T-helper 2 cell treated with Interferon-gamma antibody and Interleukin-4, amounts not matched to agents 100 ng/mL and 5 ng/mL, for 36 hours (primary cell): ENCODE measurements at regions not wholly inside any gene's neighbourhood (a gene's known extent, or its start where the extent isn't known, plus 50 kb on each side); places are given as distances from the start of the nearest gene placed in this dataset.

Source experiments
- intact Hi-C: fragments of 100-400 bp; cut with micrococcal nuclease; formaldehyde crosslinking; loops from one replicate; pipeline ENCODE4 v1.15.1; 2023

DNA sequence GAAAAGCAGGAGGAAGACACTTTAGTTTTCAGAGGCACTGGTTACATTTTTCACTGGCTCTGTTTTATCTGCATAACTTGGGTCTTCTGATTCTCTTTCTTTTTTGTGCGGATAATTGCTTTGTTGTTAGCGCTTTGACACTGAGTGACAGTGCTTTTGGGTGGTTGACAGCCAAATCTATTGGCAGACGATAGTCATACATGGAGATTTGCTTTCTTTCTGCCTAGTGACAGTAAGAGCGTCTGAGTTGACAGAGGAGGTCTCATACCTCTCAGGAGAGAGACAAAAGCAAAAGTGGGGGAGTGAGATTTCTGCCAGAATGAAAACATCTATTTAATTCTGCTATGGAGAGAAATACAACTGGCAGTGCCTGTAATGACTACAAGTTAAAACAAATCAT, 2278.0 kb upstream of the WWC1 start:
- intact Hi-C loops = no loop called here

DNA sequence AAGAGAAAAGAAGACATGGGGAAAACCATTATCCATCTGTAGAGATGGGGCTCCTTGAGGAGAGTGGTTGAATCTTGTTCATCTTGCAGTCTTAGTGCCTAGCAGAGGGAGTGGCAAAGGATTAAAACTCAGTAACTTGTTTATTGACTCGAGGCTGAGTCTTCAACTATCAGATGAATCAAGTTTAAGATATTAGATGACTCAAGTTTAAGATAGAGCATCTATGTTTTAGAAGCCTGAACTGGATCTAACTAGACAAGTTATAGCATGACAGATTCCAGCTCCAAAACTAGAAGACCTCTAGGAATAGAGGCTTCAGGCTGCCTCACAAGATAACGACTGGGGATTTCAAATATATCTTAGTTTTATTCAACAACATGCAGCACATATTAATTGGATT, 2277.2 kb upstream of the WWC1 start:
- intact Hi-C loops = no loop called here

- intact Hi-C loops = no loop called here
Measured at GRCh38 chr5:166018716-166019115, 2272.7 kb upstream of the WWC1 start.

GRCh38 chr5:166022065-166022464, 2269.4 kb upstream of the WWC1 start:
- intact Hi-C loops = no loop called here

- intact Hi-C loops = no loop called here
Measured at GRCh38 chr5:166024970-166025369, 2266.5 kb upstream of the WWC1 start.

DNA sequence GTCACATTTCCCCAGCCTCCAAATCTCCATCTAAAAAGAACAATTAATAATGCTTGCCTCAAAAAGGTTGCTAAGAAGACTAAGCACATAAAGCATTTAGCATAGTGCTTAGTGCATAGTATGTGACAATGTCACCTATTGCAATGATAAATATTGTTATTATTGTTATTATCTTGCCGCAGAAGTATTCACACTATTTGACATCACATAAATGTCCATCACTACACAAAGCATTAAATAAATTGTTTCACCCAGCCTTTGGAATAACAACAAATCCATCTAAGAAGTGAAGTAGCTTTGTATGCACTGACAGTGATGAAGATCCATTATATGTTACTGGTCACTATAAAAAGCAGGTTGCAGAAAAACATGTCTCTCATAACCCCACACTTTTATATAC, 2263.9 kb upstream of the WWC1 start:
- intact Hi-C loops = no loop called here

DNA sequence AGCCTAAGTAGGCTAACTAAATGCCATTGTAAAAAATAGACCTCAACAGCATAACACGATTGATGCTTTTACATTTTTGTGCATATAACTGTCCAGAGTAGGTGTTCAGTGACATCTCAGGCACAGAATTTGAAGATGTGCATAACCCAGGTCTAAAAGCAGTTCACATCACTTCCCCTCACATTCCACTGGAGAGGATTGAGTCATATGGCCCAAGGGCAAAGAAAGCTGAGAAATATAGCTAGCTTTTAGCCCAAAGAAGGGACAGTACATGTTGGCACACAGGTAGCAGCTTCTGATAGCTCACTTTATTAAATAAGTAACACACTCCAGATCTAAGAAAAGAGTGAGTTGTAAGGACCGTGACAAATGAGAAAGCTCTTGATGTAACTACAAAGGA, 2259.5 kb upstream of the WWC1 start:
- intact Hi-C loops = no loop called here

DNA sequence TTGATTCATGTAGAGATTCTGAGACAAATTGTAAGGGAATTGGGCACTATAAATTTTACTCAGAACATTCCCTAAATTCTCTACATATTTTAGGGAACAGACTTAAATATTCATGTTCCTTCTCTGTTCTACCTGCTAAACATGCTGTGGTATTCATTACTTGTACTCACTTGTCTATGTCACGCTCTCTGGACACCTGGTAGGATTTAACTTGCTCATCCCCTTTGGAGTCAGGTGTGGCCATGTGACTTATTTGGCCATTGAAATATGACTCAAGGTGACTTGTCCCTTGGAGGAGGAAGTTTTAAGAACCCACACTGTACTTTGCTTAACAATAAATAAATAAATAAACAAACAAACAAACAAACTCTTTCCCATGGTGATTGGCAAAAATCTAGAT, 2258.8 kb upstream of the WWC1 start:
- intact Hi-C loops = no loop called here

- intact Hi-C loops = no loop called here
Measured at GRCh38 chr5:166045961-166046360, 2245.5 kb upstream of the WWC1 start.

- intact Hi-C loops = no loop called here
Measured at GRCh38 chr5:166046956-166047355, 2244.5 kb upstream of the WWC1 start.

GRCh38 chr5:166050531-166050930, 2240.9 kb upstream of the WWC1 start:
- intact Hi-C loops = no loop called here

DNA sequence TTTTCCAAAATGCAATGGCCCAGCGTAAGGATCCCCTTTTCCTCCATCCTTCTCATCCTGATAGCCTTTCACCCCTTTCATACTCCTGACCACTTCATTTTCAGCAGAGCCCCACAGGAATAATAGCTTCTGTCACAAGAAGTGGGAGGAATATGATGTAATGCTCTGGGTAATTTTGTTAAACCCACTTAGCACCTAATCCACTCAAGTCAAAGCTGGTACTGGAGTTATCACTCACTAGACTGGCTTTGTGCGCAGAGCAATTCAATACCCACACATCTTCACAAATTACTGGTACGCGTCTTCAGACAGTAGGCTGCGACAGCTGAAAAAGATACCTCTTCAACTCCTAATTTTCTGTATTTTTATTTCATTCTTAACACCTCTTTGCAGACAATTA, 2232.8 kb upstream of the WWC1 start:
- intact Hi-C loops = no loop called here

DNA sequence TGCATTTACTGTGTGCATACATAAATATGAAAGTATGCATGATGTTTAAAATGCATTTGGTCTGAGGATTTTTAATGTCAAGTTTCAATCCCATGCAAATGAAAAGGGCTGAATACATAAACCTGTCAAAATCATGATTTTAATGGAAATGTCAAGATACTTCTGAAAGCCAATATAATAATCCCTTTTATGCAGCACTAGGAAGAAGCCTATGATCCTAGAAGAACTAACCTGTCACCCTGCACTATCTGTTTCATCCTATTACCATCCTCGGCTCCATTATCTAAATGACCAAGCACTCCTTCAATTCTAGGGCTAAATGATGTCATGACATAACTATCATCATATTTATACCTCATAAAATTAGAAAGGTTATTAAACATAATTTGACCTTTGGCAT, 2229.4 kb upstream of the WWC1 start:
- intact Hi-C loops = no loop called here

GRCh38 chr5:166062719-166063118, 2228.7 kb upstream of the WWC1 start:
- intact Hi-C loops = no loop called here

- intact Hi-C loops = no loop called here
Measured at GRCh38 chr5:166063261-166063660, 2228.2 kb upstream of the WWC1 start.

- intact Hi-C loops = no loop called here
Measured at GRCh38 chr5:166068547-166069335, 2222.7 kb upstream of the WWC1 start.

- intact Hi-C loops = no loop called here
Measured at GRCh38 chr5:166073901-166074581, 2217.4 kb upstream of the WWC1 start.

GRCh38 chr5:166074582-166075481, 2216.6 kb upstream of the WWC1 start:
- intact Hi-C loops = no loop called here

DNA sequence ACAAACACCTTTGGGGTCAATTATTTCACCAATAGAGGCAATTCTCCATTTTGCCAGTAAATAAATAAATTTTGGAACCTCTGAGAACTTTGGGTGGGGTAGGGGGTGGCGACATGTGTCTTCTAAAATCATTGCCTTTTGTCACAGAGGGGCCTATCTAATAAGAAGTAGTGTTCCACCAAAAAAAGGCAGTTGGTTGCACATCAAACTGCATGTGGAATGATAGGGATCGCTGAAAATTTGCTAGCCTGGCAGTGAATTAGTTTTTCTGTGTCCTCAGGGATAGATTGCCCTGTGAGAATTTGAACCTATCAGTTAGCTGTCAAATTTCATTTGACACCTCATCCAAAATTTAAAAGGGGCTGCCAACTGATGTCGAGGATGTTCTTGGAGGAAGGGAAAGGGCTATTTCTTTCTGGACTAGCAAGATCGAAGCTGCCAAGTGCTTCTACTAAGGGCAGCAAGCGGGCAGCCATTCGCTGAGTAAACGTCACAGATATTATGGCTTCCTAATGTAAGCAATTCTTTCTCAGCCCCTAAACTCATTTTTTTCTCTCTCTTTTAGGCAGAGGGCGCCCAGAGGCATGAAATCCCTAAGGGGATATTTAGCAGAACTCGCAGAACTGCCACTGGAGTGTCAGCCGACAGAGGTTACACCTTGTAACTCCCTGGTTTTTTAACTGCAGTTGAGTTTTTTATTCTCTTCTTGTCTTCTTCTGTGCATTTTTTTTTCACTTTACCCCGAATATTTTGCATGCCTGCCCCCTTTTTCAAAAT, 2208.1 kb upstream of the WWC1 start:
- intact Hi-C loops = no loop called here

DNA sequence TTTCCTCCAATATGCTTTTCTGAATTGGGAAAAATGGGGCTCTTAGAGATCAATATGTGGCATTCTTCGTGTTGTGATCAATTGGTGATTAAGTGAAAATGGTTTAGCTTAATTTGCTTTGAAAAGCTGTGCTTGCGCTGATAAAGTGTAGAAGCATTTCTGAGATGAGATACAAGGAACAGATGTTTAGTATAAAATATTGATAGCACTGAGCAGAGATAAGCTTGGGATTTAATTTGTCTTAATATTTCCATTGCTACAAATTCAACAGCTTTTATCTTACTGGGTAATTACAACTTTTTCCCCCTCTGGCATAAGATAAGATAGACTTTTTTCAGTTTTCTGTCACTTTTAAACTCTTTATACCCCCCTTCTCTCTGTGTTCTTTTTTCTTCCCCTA, 2204.9 kb upstream of the WWC1 start:
- intact Hi-C loops = no loop called here

- intact Hi-C loops = no loop called here
Measured at GRCh38 chr5:166088389-166089039, 2202.9 kb upstream of the WWC1 start.
